Kidney capillary endothelial cell (primary cell): ENCODE measurements at regions not wholly inside any gene's neighbourhood (a gene's known extent, or its start where the extent isn't known, plus 50 kb on each side); places are given as distances from the start of the nearest gene placed in this dataset.

ENCODE experiments used
- DNase-seq: peaks from one replicate; pipeline ENCODE4 v3.0.0-alpha.2; 2018; ENCODE audit warnings: low spot score

GRCh38 chr3:44021651-44022594 is 219.8 kb upstream of the TOPAZ1 start:
- no peak for DNase-seq

- DNase-seq: no peak
Measured at GRCh38 chr3:44023961-44024593, 217.6 kb upstream of the TOPAZ1 start.

GRCh38 chr3:44026220-44026865 is 215.3 kb upstream of the TOPAZ1 start:
- no peak for DNase-seq

GRCh38 chr3:44029100-44029499 is 212.6 kb upstream of the TOPAZ1 start:
- no peak for DNase-seq

GRCh38 chr3:44030285-44030684 is 211.4 kb upstream of the TOPAZ1 start:
- DNase-seq: no peak

GRCh38 chr3:44030687-44031305 is 210.9 kb upstream of the TOPAZ1 start:
- no peak for DNase-seq

GRCh38 chr3:44031387-44032380 is 210.0 kb upstream of the TOPAZ1 start:
- DNase-seq: no peak

- DNase-seq: no peak
Measured at GRCh38 chr3:44032487-44032886, 209.2 kb upstream of the TOPAZ1 start.

- DNase-seq: no peak
Measured at GRCh38 chr3:44033123-44033522, 208.6 kb upstream of the TOPAZ1 start.

GRCh38 chr3:44036850-44037249 is 204.8 kb upstream of the TOPAZ1 start:
- DNase-seq: no peak

GRCh38 chr3:44039006-44039405 is 202.7 kb upstream of the TOPAZ1 start:
- DNase-seq: no peak

- DNase-seq: no peak
Measured at GRCh38 chr3:44041726-44042125, 200.0 kb upstream of the TOPAZ1 start.

GRCh38 chr3:44042772-44043171 is 198.9 kb upstream of the TOPAZ1 start:
- DNase-seq: no peak

GRCh38 chr3:44045476-44046275 is 196.0 kb upstream of the TOPAZ1 start:
- DNase-seq: no peak

GRCh38 chr3:44047796-44048195 is 193.9 kb upstream of the TOPAZ1 start:
- DNase-seq: no peak

GRCh38 chr3:44048196-44048924 is 193.3 kb upstream of the TOPAZ1 start:
- no peak for DNase-seq

- DNase-seq: no peak
Measured at GRCh38 chr3:44048949-44049348, 192.7 kb upstream of the TOPAZ1 start.

GRCh38 chr3:44050101-44050500 is 191.6 kb upstream of the TOPAZ1 start:
- no peak for DNase-seq

GRCh38 chr3:44050867-44051266 is 190.8 kb upstream of the TOPAZ1 start:
- no peak for DNase-seq

GRCh38 chr3:44055951-44056350 is 185.7 kb upstream of the TOPAZ1 start:
- no peak for DNase-seq
